GM23248 (cell line): ENCODE measurements at regions not wholly inside any gene's neighbourhood (a gene's known extent, or its start where the extent isn't known, plus 50 kb on each side); places are given as distances from the start of the nearest gene placed in this dataset.

Experiments
- DNase-seq: peaks from one replicate; pipeline ENCODE4 v3.0.0-alpha.2; 2015
- H2AFZ ChIP-seq: fragments of 200-600 bp; sonication (generic); 2 replicates; pipeline ENCODE4 v1.6.1; 2016; ENCODE audit warnings: antibody characterized with exemption
- H3F3A ChIP-seq: fragments of 200-600 bp; sonication (generic); 2 replicates; pipeline ENCODE4 v1.6.1; 2016; ENCODE audit warnings: mild to moderate bottlenecking, antibody characterized with exemption, mixed run types; ENCODE audit not compliant: insufficient read depth
- H3K27ac ChIP-seq: fragments of 200-600 bp; sonication (generic); 2 replicates; pipeline ENCODE4 v1.5.1; 2016; ENCODE audit warnings: mild to moderate bottlenecking
- H3K27me3 ChIP-seq: fragments of 200-600 bp; sonication (generic); replicated peaks from 2 replicates; pipeline ENCODE4 v1.6.1; 2016; ENCODE audit warnings: mild to moderate bottlenecking; ENCODE audit not compliant: insufficient read depth
- H3K36me3 ChIP-seq: fragments of 200-600 bp; sonication (generic); 2 replicates; pipeline ENCODE4 v1.6.1; 2016; ENCODE audit warnings: low read depth, mild to moderate bottlenecking
- H3K4me1 ChIP-seq: fragments of 200-600 bp; sonication (generic); 2 replicates; pipeline ENCODE4 v1.6.1; 2016; ENCODE audit warnings: mild to moderate bottlenecking; ENCODE audit not compliant: insufficient read depth
- H3K4me2 ChIP-seq: fragments of 200-600 bp; sonication (generic); one replicate; pipeline ENCODE4 v1.6.1; 2016; ENCODE audit warnings: mild to moderate bottlenecking; ENCODE audit not compliant: unreplicated experiment
- H3K4me3 ChIP-seq: fragments of 200-600 bp; sonication (generic); 2 replicates; pipeline ENCODE4 v1.5.1; 2016; ENCODE audit warnings: mild to moderate bottlenecking
- H3K79me2 ChIP-seq: fragments of 200-600 bp; sonication (generic); 2 replicates; pipeline ENCODE4 v1.6.1; 2016; ENCODE audit warnings: mild to moderate bottlenecking; ENCODE audit not compliant: insufficient read depth
- H3K9ac ChIP-seq: fragments of 200-600 bp; sonication (generic); 2 replicates; pipeline ENCODE4 v1.6.1; 2016; ENCODE audit warnings: mild to moderate bottlenecking
- H3K9me2 ChIP-seq: fragments of 200-600 bp; sonication (generic); 2 replicates; pipeline ENCODE4 v1.6.1; 2016; ENCODE audit warnings: mixed run types, mild to moderate bottlenecking, moderate library complexity; ENCODE audit not compliant: insufficient read depth
- H3K9me3 ChIP-seq: fragments of 200-600 bp; sonication (generic); one replicate; pipeline ENCODE4 v1.6.1; 2017; ENCODE audit warnings: low read depth
- H4K20me1 ChIP-seq: fragments of 200-600 bp; sonication (generic); 2 replicates; pipeline ENCODE4 v1.6.0; 2016; ENCODE audit not compliant: insufficient read depth
- EZH2 ChIP-seq: fragments of 200-600 bp; sonication (generic); IDR thresholded peaks from 2 replicates; pipeline ENCODE4 v1.6.1; 2018; ENCODE audit warnings: antibody characterized with exemption, mild to moderate bottlenecking; ENCODE audit not compliant: insufficient read depth, poor library complexity, severe bottlenecking
- EZH2phosphoT487 ChIP-seq: fragments of 200-600 bp; sonication (generic); IDR thresholded peaks from 2 replicates; pipeline ENCODE4 v1.6.1; 2018; ENCODE audit warnings: antibody characterized with exemption, moderate library complexity, mild to moderate bottlenecking, low read depth; ENCODE audit not compliant: insufficient read depth
- WGBS, 2 experiments: methylation state at CpG; one replicate each; pipeline ENCODE4 v1.1.6; 2015 to 2017; ENCODE audit warnings: low lambda C conversion rate in 2 of 2, low coverage in 1 of 2; ENCODE audit errors: missing lambda C conversion rate in 2 of 2; 5-methylcytosine and 5-hydroxymethylcytosine counted together
- in situ Hi-C: fragments of 300-500 bp; cut with MboI; formaldehyde crosslinking; loops from 2 replicates; pipeline ENCODE4 v1.15.0; 2020

DNA sequence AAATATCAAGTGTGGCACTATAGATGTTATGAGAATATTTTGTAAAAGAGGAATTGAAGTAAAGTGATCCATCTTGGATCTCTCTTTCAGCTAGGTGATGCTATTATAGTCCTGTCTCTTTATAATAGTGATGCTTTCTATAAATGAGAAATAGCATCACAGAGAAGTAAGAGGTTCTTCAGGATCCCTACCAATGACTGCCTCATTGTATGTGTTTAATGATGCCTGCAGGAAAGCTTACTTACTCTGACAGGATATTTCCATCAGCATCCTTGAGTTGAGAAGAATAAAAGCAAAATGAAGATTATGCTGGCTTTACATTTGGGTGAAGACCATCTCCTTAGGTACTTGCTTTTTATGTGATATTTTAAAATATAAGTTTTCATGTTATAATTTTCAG, 846.0 kb upstream of the LRFN5 start:
- Histone ChIP-seq H2AFZ (no peak overlapping the region), H3K4me3 (no peak overlapping the region), H3F3A (no peaks in the 10 kb centered on the region), H3K4me2 (no peak overlapping the region), H3K4me1 (no peaks in the 10 kb centered on the region), H3K27me3 (no peaks in the 10 kb centered on the region), H3K9ac (no peak overlapping the region), H3K36me3 (no peaks in the 10 kb centered on the region), H3K79me2 (no peaks in the 10 kb centered on the region), H3K9me3 (no peaks in the 10 kb centered on the region), H3K9me2 (no peaks in the 10 kb centered on the region), H3K27ac (no peak overlapping the region), H4K20me1 (no peaks in the 10 kb centered on the region)
- TF ChIP-seq EZH2phosphoT487 (no peak), EZH2 (no peak)
- no peak for DNase-seq
- in situ Hi-C loops: no loop called here

DNA sequence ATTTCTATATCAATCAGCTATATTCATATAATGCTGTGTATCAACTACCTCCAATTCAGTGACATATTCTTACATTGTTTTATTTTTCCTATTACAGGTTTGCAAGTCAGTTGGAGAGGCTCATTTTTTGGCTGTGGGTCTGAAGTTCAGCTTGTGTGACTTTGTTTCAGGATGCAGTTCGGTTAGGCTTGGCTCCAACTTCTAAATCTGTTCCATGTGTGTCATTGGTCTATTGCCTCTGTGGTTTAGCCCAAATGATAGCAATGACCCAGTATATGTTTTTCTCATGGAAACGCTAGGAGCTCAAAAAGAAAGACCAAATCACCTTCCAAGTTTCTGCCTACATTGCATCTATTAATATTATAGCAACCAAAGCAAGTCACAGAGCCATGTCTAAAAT, 848.6 kb upstream of the LRFN5 start:
- Histone ChIP-seq H3K36me3 (no peaks in the 10 kb centered on the region), H3F3A (no peaks in the 10 kb centered on the region), H3K27me3 (no peaks in the 10 kb centered on the region), H3K27ac (no peak overlapping the region), H3K4me2 (no peak overlapping the region), H2AFZ (no peak overlapping the region), H3K9ac (no peak overlapping the region), H3K4me3 (no peak overlapping the region), H3K79me2 (no peaks in the 10 kb centered on the region), H3K9me2 (no peaks in the 10 kb centered on the region), H3K9me3 (no peaks in the 10 kb centered on the region), H4K20me1 (no peaks in the 10 kb centered on the region), H3K4me1 (no peaks in the 10 kb centered on the region)
- WGBS, 2 experiments: 0 to 11% methylated on average over 2 of the region's 2 CpGs
- TF ChIP-seq EZH2: no peak
- no peak for DNase-seq
- in situ Hi-C loops: no loop called here

DNA sequence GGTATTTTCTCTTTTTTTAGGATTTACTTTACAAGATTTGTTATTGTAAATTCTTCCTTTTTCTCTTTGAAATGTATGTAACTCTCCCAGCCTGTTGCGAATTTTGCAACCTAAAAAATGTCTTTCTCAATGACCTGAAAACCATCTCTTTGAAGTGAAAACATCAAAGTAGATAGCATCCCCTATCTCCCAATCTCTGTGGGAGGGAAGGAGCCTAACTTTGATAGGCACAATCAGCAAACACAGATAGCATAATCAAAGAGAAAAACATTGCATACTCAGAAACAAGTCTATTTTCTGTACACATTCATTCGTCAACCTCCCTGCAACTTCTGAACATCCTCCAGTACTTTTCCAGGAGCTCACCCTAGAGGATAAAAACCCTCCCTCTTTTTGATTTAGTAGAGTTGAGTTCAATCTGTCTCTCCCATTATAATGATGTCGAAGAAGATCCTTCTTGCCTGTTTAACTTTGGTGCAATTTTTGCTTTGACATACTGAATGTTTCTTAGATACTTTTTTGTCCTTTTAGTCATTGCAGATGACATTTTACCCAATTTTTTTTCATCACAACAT, 849.2 kb upstream of the LRFN5 start:
- DNase-seq: no peak
- H3K4me2 ChIP-seq: no peak overlapping the region
- H3K4me1 ChIP-seq: no peaks in the 10 kb centered on the region
- no peaks in the 10 kb centered on the region for H3K27me3 ChIP-seq
- H3K36me3 ChIP-seq: no peaks in the 10 kb centered on the region
- no peak overlapping the region for H3K4me3 ChIP-seq
- no peaks in the 10 kb centered on the region for H3K9me2 ChIP-seq
- 23% methylated on average over 3 of the region's 3 CpGs for WGBS, 2 experiments
- H3K9me3 ChIP-seq: no peaks in the 10 kb centered on the region
- in situ Hi-C loops: no loop called here
- no peaks in the 10 kb centered on the region for H3K79me2 ChIP-seq
- H3F3A ChIP-seq: no peaks in the 10 kb centered on the region
- no peaks in the 10 kb centered on the region for H4K20me1 ChIP-seq
- no peak overlapping the region for H2AFZ ChIP-seq
- H3K9ac ChIP-seq: no peak overlapping the region
- TF ChIP-seq EZH2 (no peak), EZH2phosphoT487 (no peak)
- H3K27ac ChIP-seq: no peak overlapping the region

DNA sequence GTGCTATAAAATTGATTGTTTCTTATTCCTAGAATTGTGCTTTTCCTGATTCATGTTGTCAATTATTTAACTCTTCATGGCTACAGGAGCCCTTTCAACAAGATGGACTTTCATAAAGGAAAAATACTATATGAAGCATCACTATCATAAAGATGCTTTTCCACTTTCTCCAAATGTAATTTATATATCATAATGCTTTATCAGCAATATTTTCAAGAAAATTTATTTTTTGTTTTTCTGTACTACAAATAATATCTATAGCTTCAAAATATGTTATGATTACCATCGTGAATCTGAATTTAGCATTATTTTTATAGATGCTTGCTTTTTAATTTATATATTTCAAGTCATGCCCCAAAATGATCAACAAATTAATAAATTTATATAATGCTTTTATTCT, 873.5 kb upstream of the LRFN5 start:
- in situ Hi-C loops: no loop called here
- no peak for DNase-seq
- no peaks in the 10 kb centered on the region for H3K36me3 ChIP-seq

DNA sequence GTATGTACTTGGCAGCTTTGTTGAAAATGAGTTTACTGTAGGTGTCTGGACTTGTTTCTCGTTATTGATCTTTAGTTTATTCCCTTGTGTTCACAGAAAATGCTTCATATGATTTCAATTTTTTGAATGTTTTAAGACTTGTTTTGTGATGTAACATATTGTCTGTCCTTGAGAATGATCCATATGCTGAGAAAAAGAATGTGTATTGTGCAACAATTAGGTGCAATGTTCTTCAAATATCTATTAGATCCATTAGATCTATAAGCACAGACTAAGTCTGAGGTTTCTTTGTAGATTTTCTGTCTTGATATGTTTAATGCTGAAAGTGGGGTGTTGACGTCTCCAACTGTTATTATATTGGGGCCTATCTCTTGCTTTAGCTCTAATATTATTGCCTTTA, 879.6 kb upstream of the LRFN5 start:
- Histone ChIP-seq H3K9me3 (no peaks in the 10 kb centered on the region), H4K20me1 (no peaks in the 10 kb centered on the region), H3K4me1 (no peaks in the 10 kb centered on the region), H3K27ac (no peak overlapping the region), H3K27me3 (no peaks in the 10 kb centered on the region), H2AFZ (no peak overlapping the region), H3K4me3 (no peak overlapping the region), H3K4me2 (no peak overlapping the region), H3K36me3 (no peaks in the 10 kb centered on the region), H3K9ac (no peak overlapping the region), H3K79me2 (no peaks in the 10 kb centered on the region), H3K9me2 (no peaks in the 10 kb centered on the region), H3F3A (no peaks in the 10 kb centered on the region)
- in situ Hi-C loops: no loop called here
- no peak for DNase-seq
- 6 to 15% methylated on average over 2 of the region's 2 CpGs for WGBS, 2 experiments
- TF ChIP-seq EZH2 (no peak), EZH2phosphoT487 (no peak)

More for the DNA sequence above, 873.5 kb upstream of the LRFN5 start:
- H3F3A ChIP-seq: no peaks in the 10 kb centered on the region
- no peaks in the 10 kb centered on the region for H3K79me2 ChIP-seq
- H2AFZ ChIP-seq: no peak overlapping the region
- no peak overlapping the region for H3K4me3 ChIP-seq
- 13 to 15% methylated on average over 1 of the region's 1 CpG for WGBS, 2 experiments
- no peaks in the 10 kb centered on the region for H4K20me1 ChIP-seq
- TF ChIP-seq EZH2phosphoT487 (no peak), EZH2 (no peak)
- H3K4me1 ChIP-seq: no peaks in the 10 kb centered on the region
- no peaks in the 10 kb centered on the region for H3K9me3 ChIP-seq
- no peak overlapping the region for H3K27ac ChIP-seq
- no peak overlapping the region for H3K4me2 ChIP-seq
- no peaks in the 10 kb centered on the region for H3K9me2 ChIP-seq
- no peaks in the 10 kb centered on the region for H3K27me3 ChIP-seq
- H3K9ac ChIP-seq: no peak overlapping the region
